GM19463 (cell line): ENCODE measurements at regions not wholly inside any gene's neighbourhood (a gene's known extent, or its start where the extent isn't known, plus 50 kb on each side); places are given as distances from the start of the nearest gene placed in this dataset.
"Not testable (repeated sequence)": the region's sequence is repeated elsewhere in the genome, so short reads cannot be mapped to it uniquely, and the experiment has no call there.

Experiments used
- ATAC-seq: cut with Tn5 transposase; IDR thresholded peaks from one replicate; pipeline ENCODE4 v1.9.1; 2021; ENCODE audit warnings: mild to moderate bottlenecking, moderate library complexity; ENCODE audit not compliant: unreplicated experiment

DNA sequence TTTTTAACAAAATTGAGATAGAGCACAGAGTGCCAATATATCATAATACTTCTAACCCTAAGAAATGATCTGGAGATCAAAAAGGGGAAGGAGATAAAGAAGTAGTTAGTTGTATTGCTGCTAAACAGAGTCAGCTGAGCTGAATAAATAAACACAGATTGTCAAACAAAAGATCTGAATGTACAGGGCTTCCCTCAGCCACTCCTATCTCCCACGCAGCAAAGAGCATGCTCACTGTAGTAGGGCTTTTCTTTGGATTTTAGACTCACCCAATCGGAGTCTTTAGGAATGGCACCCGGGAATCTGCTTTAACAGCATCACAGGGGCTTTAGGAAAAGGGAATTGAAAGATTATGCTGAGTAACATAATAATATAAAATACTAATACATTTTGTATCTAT lies 222.2 kb upstream of the STXBP5 start:
- ATAC-seq = no peak

- ATAC-seq = no peak
Measured at GRCh38 chr6:146984251-146984924, 219.8 kb upstream of the STXBP5 start.

DNA sequence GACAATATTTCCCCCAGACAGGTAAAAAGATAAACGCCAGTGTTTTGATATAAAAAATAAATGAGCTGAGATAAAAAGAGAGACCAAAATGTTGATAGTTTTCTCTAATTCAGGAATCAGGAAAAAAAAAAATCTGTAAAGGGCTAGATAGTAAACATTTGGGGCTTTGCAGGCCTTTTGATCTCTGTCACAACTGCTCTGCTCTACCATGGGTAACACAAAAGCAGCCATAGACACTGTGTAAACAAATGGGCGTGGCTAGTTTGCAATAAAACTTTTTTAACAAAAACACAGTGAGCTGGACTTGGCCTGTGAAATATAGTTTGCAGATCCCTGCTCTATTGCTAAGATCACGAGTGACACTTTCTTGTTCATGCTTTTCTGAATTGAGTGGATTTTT lies 219.1 kb upstream of the STXBP5 start:
- no peak for ATAC-seq

- ATAC-seq = no peak
Measured at GRCh38 chr6:146985966-146986365, 218.3 kb upstream of the STXBP5 start.

DNA sequence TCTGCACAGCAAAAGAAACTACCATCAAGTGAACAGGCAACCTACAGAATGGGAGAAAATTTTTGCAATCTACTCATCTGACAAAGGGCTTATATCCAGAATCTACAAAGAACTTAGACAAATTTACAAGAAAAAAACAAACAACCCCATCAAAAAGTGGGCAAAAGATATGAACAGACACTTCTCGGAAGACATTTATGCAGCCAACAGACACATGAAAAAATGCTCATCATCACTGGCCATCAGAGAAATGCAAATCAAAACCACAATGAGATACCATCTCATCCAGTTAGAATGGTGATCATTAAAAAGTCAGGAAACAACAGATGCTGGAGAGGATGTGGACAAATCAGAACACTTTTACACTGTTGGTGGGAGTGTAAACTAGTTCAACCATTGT lies 216.3 kb upstream of the STXBP5 start:
- ATAC-seq = not testable (repeated sequence)

DNA sequence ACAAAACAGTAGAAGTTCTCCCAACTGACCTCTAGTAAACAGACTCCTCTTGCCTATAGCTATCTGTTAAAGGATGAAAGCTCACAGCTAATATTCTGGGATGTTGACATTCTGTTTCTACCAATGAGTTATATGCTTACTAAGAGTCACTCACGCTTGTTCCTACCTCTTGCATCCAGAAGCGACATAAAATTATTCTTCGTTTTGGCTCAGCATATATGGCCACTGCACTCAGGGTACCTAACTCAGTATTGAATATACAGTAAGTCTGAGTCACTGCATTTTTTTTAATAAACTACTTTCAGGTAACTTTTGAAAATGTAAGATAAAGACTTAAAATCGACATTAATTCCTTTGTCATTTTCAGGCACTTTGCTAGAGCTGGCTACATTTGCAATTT lies 214.4 kb upstream of the STXBP5 start:
- no peak for ATAC-seq

GRCh38 chr6:146990284-146990683 lies 213.9 kb upstream of the STXBP5 start:
- ATAC-seq = no peak

DNA sequence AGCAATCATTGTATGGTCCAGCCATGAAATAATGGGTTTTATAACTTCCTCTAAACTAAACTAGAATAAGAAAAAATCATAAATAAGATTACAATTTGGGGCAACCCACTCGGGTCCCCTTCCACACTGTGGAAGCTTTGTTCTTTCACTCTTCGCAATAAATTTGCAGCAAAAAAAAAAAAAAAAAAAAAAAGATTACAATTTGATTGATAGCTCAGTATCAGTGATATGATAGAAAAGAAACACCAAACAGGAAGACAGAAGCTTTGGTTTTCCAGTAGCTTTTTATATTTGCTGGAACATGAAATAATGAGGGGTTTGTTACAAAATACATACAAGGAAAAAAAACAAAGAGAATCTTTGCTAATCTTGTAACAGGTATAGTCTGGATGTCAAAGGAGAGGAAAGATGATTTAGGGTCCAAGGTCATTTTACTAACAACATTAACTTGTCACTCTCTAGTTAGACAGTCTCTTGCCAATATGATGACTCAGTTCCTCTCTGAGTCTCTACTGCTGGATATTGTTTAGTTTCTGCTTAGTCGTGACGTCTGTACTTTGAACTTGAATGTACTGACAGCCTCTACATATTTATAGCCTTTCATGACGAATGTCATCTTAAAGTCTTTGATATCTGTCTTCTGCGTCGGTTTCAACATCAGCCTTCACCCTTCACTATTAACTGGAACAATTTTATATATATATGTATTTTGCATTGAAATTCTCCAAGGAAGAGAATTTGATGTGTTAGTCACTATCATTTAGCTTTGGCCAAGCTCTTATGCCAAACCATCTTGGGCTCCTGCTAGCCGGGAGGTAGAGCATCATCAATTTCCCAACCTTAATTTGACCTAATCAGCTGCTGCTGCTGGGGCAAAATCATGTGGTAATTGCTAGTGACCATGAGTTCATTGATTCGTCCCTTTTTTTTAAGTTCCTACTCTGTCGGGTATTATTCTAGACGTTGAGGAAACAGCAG lies 213.1 kb upstream of the STXBP5 start:
- no peak for ATAC-seq

DNA sequence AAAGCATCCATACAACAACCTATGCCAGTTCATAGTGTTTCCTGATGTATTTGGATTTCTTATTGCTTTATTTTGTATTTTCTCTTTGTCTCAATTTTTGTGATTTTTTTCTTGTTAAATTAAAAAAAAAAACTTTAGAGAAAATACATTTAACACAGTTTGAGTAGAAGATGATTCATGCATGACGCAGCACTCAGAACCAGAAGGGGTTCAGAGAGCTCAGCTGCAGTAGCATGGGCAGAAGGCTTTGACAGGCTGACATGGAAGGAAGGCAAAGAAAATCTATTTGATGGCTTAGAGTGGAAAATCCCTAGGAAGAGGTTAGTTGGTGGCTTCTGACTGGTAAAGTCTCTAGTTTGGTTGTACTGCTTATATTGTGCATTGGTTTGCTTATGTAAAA lies 207.2 kb upstream of the STXBP5 start:
- ATAC-seq = no peak

DNA sequence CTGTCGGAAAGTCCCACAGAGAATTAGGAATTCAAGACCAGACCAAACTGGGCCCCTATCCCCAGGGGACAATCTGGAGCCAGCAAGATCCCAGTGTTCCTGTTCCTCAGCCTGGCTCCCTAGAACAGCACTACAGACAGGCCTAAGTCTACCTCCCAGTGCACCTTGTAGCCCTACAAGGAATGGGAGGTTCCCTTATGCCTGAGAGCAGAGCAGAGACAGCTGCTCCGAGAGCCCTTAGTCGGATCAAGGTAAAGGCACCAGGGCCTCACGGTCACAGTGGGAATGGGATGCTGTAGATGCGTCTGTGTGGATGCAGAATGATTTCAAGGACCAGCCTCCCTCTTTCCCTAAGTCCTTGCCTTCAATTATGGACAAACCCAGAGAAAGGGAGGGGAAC lies 204.5 kb upstream of the STXBP5 start:
- ATAC-seq = no peak

- ATAC-seq = no peak
Measured at GRCh38 chr6:147000545-147001488, 203.4 kb upstream of the STXBP5 start.

- ATAC-seq = no peak
Measured at GRCh38 chr6:147001621-147002020, 202.6 kb upstream of the STXBP5 start.

- ATAC-seq = no peak
Measured at GRCh38 chr6:147003186-147003585, 201.0 kb upstream of the STXBP5 start.

- no peak for ATAC-seq
Measured at GRCh38 chr6:147005499-147005898, 198.7 kb upstream of the STXBP5 start.

DNA sequence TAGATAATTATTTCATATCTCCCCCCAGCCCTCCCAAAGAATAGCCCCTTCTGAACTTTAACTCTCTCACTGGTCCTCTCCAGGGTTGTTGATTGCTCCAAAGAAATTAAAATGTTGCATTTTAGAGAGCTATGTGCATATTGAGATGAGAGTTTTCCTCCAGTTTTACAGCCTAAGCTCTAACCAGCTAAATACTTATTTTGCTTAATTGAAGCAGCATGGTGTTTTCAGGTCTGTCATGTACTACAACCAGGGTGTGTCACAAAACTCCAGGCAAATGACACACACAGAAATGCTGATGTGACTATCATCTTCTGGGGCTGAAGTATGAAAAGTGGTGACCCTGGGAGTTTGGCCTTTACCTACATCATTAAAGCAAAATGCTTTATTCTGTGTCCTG lies 196.8 kb upstream of the STXBP5 start:
- no peak for ATAC-seq

GRCh38 chr6:147009358-147009757 lies 194.9 kb upstream of the STXBP5 start:
- ATAC-seq = no peak

DNA sequence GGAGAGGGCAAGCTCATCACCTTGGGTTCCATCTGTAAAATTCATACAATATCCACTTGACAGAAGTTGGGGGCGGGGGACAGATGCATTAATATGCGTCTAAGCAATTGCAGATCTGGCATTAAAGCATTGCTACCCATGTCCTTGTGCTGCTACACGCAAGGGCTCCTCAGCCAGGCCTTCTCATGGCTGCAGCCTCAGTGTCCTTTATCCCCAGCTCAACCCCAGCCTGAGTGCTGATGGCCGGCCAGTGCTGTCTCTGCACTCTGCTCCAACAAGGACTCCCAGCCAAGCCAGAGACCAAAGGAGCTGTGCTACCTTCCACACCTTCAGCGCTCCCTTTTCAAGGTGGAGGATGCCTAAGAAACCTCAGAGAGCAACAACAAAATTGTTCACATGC lies 188.5 kb upstream of the STXBP5 start:
- no peak for ATAC-seq

GRCh38 chr6:147016440-147016839 lies 187.8 kb upstream of the STXBP5 start:
- no peak for ATAC-seq

DNA sequence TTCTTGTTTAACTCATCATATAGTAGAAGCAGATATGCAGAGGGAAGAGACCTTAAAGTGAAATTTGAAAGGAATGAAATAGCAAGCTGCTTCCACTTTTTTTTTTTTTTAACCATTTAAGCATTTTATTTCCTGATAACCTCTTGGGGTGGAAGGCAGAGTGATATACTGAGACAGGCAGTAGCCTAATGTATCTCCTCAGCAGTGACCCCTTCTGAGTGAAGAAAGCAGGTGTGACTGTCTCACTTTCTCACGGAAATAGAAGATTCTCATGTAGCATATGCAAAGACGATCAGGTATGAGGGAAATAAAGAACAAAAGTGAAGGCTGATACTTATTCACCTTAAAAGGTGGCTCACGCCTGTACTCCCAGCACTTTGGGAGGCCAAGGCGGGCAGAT lies 187.1 kb upstream of the STXBP5 start:
- no peak for ATAC-seq

GRCh38 chr6:147019001-147019400 lies 185.2 kb upstream of the STXBP5 start:
- no peak for ATAC-seq

DNA sequence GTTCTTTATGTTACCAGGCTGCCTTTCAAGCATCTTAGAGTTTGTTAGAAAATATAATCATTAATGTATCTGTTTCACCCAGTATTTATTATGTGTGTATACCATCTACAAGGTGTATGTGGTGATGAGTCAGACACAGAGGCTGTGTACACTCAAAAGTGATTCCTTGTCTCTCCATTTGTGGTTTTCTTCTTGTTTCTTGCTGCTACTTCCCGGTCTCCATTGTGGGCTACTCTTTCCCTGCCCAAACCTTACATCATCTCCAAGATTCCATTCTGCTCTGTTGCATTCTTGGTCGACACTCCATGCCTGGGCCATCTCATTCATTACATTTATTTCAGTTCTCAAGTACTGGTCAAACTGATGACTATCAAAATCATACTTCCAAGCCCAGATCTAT lies 182.2 kb upstream of the STXBP5 start:
- no peak for ATAC-seq
